C1 segment of cervical spinal cord (tissue), 14 donors: ENCODE measurements at regions not wholly inside any gene's neighbourhood (a gene's known extent, or its start where the extent isn't known, plus 50 kb on each side); places are given as distances from the start of the nearest gene placed in this dataset.
"Not testable (repeated sequence)": the region's sequence is repeated elsewhere in the genome, so short reads cannot be mapped to it uniquely, and the experiment has no call there.

Source experiments
- DNase-seq, 14 donors: peaks; one replicate each; lab custom pipeline; 2025; lab: John Stamatoyannopoulos, UW

DNA sequence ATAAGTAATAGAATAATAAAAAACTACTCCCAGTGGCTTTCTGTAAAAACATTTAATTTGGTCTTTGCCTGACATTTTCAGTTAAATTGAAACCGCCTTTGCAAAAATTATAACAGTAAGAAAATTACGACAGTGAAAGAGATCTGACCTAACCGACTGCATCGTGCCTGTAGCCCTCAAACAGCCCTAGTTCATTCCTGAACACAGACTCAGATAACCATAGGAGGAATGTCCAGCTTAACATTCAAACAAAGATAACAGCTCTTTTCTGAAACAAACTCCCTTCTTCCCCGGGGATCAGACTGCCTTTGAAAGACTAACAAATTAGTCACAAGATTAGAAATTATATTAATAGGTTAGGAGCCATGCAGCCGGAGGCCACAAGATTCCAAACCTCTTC is 252.5 kb upstream of the USP9Y start:
- not testable (repeated sequence) for DNase-seq

DNA sequence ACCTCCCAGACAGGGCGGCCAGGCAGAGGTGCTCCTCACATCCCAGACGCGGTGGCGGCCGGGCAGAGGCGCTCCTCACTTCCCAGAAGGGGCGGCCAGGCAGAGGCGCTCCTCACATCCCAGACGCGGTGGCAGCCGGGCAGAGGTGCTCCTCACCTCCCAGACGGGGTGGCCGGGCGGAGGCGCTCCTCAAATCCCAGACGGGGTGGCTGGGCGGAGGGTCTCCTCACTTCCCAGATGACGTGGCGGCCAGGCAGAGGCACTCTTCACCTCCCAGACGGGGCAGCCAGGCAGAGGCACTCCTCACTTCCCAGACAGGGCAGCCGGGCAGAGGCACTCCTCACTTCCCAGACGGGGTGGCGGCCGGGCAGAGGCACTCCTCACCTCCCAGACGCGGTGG is 247.7 kb upstream of the USP9Y start:
- not testable (repeated sequence) for DNase-seq

- no peak for DNase-seq
Measured at GRCh38 chrY:12459965-12460364, 241.1 kb upstream of the USP9Y start.

DNA sequence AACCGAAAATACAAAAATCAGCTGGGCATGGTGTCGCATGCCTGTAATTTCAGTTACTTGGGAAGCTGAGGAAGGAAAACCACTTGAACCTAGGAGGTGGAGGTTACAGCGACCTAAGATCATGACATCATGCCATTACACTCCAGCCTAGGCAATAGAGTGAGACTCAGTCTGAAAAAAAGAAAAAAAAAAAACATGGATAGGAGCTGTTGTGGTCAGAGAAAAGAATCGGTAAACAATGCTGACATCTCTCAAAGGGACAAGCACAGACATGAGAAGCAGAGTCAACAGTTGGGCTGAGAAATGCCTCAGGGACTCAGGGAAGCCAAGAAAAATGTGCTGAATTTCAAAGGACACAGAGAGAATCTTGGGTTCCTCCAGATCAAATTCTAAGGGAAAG is 236.9 kb upstream of the USP9Y start:
- DNase-seq: no peak

- no peak for DNase-seq
Measured at GRCh38 chrY:12465706-12466105, 235.3 kb upstream of the USP9Y start.

DNA sequence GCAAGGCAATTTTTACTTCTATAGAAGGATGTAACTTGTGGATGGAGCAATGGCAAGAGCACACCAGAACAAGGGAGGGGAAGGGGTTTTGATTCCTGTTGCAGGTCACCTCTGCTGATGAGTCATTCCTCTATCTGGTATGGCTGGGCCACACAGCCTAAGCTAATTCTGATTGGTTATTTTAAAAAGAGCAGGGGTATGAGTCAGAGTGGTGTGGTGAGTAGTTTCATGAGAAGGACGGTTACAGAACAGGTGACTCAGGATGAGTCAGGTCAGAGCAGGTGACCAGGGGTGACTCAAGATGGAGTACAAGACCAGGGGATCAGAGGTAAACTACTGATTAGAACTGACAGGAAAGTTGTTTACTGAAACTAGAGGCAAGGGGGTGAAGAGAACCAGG is 231.9 kb upstream of the USP9Y start:
- DNase-seq: no peak

- no peak for DNase-seq
Measured at GRCh38 chrY:12474472-12474871, 226.6 kb upstream of the USP9Y start.

- DNase-seq: peak in 1 of 14 donors; percentile 0
Measured at GRCh38 chrY:12479382-12479781, 221.6 kb upstream of the USP9Y start.

GRCh38 chrY:12483394-12483793 is 217.6 kb upstream of the USP9Y start:
- DNase-seq: no peak

DNA sequence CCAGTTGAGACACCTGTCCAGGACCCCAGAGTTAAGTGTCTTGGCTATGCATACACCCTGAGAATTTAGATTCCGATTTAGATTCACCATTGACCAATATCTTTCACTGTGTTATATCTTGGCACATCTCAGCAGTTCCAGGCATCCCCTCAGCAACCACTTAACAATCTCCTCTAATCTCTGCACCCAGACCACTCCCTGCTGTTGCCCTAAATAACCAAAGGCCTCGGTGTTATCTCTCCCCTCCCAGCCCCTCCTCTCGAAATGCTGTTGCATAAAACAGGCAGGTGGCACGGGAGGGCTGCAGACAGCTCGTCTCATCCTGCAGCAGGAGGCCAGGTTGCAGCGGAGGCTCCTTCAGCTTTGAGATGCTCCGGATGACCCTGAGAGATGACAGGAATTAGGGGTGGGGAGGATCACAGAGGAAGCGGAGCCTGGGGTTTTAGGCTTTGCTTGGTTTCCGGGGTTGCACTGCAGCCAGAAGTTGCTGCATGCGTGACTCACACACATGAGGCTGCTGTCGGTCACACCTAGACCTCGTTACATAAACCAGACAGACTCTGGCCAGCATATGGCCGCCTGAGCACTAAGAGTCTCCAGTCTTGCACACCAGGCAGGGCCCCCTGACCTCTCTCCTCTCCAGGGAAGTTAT is 210.3 kb upstream of the USP9Y start:
- DNase-seq: no peak

DNA sequence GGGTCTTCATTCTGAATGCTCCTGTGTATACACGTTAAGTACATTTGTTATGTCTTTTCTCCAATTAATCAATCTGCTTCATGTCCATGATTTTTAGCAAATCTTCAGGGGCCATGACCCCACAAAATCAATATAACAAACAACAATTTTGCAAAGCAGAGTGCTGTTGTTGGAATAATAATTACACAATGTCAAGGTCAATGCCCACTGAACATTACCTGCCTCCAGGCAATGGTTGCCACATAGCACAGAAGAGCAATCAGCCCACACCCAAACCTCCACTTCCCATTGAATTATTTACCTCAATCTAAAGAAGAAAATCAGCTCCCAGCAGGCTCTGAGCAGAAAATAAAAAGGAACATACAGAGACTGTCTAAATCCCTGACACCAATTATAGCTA is 208.8 kb upstream of the USP9Y start:
- DNase-seq: no peak

GRCh38 chrY:12496007-12496406 is 205.0 kb upstream of the USP9Y start:
- DNase-seq: no peak

DNA sequence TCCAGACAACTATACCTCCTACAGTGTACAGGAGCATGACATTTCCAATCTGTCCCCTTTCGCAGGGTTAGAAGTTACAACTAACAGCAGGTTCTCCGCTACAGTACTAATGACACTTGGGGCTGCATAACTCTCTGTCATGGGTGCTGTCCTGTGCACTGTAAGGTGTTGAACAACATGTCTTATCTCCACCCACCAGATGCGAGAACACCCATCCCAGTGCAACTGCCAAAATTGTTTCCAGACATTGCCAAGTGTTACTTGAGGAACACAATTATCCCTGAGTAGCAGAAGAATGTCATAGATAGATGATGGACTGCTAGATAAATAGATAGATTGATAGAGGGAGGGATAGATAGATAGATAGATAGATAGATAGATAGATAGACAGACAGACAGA is 200.9 kb upstream of the USP9Y start:
- DNase-seq: no peak

DNA sequence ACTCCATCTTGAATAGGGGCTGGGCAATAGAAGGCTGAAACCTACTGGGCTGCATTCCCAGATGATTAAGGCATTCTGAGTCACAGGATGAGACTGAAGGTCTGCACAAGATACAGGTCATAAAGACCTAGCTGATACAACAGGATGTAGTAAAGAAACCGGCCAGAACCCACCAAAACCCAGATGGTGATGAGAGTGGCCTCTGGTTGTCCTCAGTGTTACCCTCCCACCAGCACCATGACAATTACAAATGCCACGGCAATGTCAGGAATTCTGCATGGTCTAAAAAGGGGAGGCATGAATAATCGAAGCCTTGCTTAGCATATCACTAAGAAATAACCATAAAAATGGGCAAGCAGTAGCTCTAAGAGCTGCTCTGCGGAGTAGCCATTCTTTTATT is 197.0 kb upstream of the USP9Y start:
- not testable (repeated sequence) for DNase-seq

DNA sequence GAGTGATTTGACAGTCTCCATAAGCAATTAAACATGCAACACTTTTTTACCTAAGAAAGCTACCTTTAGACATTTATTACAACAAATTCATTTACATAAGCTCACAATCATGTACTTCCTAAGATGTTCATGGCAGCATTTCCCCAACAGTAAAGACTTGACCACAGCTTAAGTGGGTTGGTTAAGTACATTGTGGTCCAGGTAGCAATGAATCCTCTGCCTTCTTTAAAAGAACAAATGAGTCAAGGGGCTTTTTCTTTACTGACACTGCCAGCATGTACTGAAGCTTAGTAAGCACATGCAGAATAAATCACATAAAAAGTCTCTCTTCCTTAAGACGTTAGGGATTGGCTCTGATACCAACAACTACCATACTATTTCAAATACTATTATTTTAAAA is 183.7 kb upstream of the USP9Y start:
- no peak for DNase-seq

- no peak for DNase-seq
Measured at GRCh38 chrY:12525206-12525605, 175.8 kb upstream of the USP9Y start.

GRCh38 chrY:12526362-12527063 is 174.5 kb upstream of the USP9Y start:
- DNase-seq: no peak

DNA sequence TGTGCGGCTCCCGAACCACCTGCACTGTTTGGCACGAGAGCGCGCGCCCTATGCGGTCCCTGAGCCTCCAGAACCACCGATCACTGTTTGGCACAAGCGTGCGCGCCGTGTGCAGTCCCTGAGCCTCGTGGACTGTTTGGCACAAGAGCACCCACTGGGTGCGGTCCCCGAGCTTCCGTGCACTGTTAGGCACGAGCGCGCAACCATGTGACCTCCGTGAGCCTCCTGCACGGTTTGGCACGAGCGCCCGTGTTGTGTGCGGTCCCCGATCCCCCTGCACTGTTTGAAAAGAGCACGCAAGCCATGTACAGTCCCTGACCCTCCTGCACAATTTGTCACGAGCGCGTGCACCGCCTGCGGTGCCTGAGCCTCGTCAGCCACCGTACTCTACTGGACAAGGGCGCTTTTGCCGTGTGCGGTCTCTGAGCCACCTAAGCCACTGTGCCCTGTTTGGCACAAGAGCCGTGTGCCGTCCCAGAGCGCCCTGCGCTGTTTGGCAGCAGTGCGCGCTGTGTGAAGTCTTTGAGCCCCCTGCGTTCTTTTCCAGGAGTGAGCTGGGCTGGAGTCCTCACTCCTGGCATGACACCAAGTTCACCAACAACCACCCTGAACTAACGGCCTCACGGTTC is 163.7 kb upstream of the USP9Y start:
- no peak for DNase-seq

GRCh38 chrY:12546746-12547420 is 154.1 kb upstream of the USP9Y start:
- no peak for DNase-seq

DNA sequence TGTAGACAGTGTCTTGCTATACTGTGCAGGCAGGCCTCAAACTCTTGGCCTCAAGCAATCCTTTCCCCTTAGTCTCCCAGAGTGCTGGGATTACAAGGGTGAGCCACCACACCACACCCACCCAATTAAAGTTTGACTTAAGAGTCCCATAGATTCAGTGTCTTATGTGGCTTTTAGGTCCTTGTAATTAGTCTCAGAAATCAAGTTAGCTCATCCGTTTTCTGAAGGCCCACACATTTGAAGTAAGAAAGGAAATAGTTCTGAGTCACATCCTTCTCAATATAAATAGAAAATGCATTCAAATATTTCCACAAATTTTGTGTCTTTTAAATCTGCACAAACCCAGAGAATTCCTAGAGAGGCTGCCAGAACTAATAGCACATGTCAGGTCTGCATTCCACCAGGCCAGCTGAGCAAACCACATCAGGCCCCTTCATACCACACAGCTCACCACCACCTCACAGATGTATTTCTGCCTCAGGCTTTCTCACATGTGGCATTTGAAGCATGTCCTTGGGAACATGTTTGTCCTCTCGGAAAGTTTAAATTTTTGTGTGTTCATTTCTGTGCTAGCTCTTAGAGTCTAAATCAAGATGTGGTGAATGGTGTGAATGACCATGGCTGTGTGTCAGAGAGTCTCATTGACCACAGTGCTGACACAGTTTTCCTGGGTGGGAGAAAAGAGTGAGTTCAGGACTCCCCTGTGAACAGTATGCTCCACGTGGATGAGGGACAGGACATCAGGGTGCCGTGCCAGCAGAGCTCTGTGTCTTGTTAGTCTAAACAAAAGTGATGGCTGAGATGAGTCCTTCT is 148.4 kb upstream of the USP9Y start:
- no peak for DNase-seq

- DNase-seq: no peak
Measured at GRCh38 chrY:12553909-12554308, 147.1 kb upstream of the USP9Y start.

DNA sequence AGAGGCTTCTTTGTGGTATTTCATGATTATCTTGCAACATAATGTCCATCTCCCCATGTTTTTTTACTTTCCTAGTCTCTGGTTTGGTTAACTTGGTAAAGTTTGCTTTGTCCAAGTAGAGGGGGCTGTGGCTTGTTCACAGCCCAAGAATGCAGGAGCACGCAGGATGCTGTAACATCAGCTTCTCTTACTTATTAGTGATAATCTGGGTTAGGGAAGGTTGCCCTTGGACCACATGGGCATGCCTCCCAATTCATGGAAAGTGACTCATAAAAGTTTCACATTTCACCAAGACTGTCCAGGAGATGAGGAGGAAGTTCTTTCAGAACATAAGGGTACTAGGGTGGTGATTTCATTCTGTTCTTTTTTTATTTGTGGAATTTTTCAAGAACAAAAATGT is 146.0 kb upstream of the USP9Y start:
- no peak for DNase-seq
